Fibroblast of lung (primary cell): ENCODE measurements at regions not wholly inside any gene's neighbourhood (a gene's known extent, or its start where the extent isn't known, plus 50 kb on each side); places are given as distances from the start of the nearest gene placed in this dataset.

Source experiments
- DNase-seq, 2 donors: peaks; one replicate each; pipeline versions ENCODE4 v3.0.0 to v3.0.0-alpha.2; 2010; ENCODE audit warnings: low read depth in 2 of 2
- H2AFZ ChIP-seq: 2 replicates; pipeline ENCODE4 v1.5.1; 2012; ENCODE audit warnings: low read length, control low read depth, inconsistent platforms
- H3K27ac ChIP-seq: 2 replicates; pipeline ENCODE4 v1.5.1; 2011; ENCODE audit warnings: low read length, control low read depth; ENCODE audit not compliant: insufficient read depth
- H3K27me3 ChIP-seq: 2 replicates; pipeline ENCODE4 v1.5.1; 2011; ENCODE audit warnings: mild to moderate bottlenecking, low read length; ENCODE audit not compliant: control insufficient read depth, insufficient read depth
- H3K36me3 ChIP-seq: 2 replicates; pipeline ENCODE4 v1.5.1; 2011; ENCODE audit warnings: low read length; ENCODE audit not compliant: control insufficient read depth, insufficient read depth
- H3K4me1 ChIP-seq: 2 replicates; pipeline ENCODE4 v1.5.1; 2011; ENCODE audit warnings: low read length; ENCODE audit not compliant: control insufficient read depth, insufficient read depth; ENCODE audit errors: extremely low read depth
- H3K4me2 ChIP-seq: 2 replicates; pipeline ENCODE4 v1.5.1; 2011; ENCODE audit warnings: low read length, control low read depth; ENCODE audit not compliant: insufficient read depth; ENCODE audit errors: extremely low read depth
- H3K4me3 ChIP-seq, 4 experiments: fragments of 200-600 bp in 1 of 4; sonication (generic) in 1 of 4; replicated peaks in 1 of 4; 2 replicates each; pipeline ENCODE4 v1.5.1; 2011 to 2016; ENCODE audit warnings: low read length in 4 of 4, low read depth in 3 of 4, mild to moderate bottlenecking in 3 of 4, control low read depth in 2 of 4, inconsistent platforms in 1 of 4, mixed read lengths in 1 of 4; ENCODE audit not compliant: insufficient read depth in 1 of 4; ENCODE audit errors: control extremely low read depth in 1 of 4
- H3K79me2 ChIP-seq: 2 replicates; pipeline ENCODE4 v1.5.1; 2012; ENCODE audit warnings: mild to moderate bottlenecking, low read length, inconsistent platforms; ENCODE audit not compliant: control insufficient read depth, insufficient read depth
- H3K9ac ChIP-seq: 2 replicates; pipeline ENCODE4 v1.5.1; 2011; ENCODE audit warnings: mild to moderate bottlenecking, low read length, control low read depth; ENCODE audit not compliant: insufficient read depth
- H3K9me3 ChIP-seq: 2 replicates; pipeline ENCODE4 v1.5.1; 2012; ENCODE audit warnings: low read depth, low read length; ENCODE audit not compliant: control insufficient read depth, insufficient read depth
- H4K20me1 ChIP-seq: 2 replicates; pipeline ENCODE4 v1.5.1; 2011; ENCODE audit warnings: low read length; ENCODE audit not compliant: control insufficient read depth, insufficient read depth; ENCODE audit errors: extremely low read depth
- CTCF ChIP-seq, 2 donors: IDR thresholded peaks in 1 of 2; conservative IDR thresholded peaks in 1 of 2; 1 replicate in 1 of 2; 2 replicates in 1 of 2; pipeline ENCODE4 v1.5.1; 2011 to 2012; ENCODE audit warnings: low read length in 2 of 2, control low read depth in 1 of 2, inconsistent platforms in 1 of 2, low read depth in 1 of 2, mild to moderate bottlenecking in 1 of 2
- EZH2 ChIP-seq: IDR thresholded peaks from 2 replicates; pipeline ENCODE4 v1.5.1; 2012; ENCODE audit warnings: low read length, control low read depth, mild to moderate bottlenecking; ENCODE audit errors: missing control alignments

- peaks cover 2% of the 10 kb centered on the region for H3K4me1 ChIP-seq
- no peak overlapping the region for H3K4me3 ChIP-seq
- H3K79me2 ChIP-seq: no peaks in the 10 kb centered on the region
- H3K4me2 ChIP-seq: peak overlapping the region; percentile 16
- H4K20me1 ChIP-seq: no peaks in the 10 kb centered on the region
- no peaks in the 10 kb centered on the region for H3K27me3 ChIP-seq
- H3K36me3 ChIP-seq: no peaks in the 10 kb centered on the region
- peak; percentile 29 to 77 for DNase-seq
- TF ChIP-seq EZH2: no peak
- no peak for TF ChIP-seq CTCF (conservative IDR thresholded peaks at IDR 0.05 in 1 of 2, IDR thresholded peaks at IDR 0.05 in 1 of 2; ENCODE audit: low read depth in 1 of 2, low read length in 2 of 2)
- no peak overlapping the region for H3K27ac ChIP-seq
- H2AFZ ChIP-seq: no peak overlapping the region
- H3K9ac ChIP-seq: no peak overlapping the region
- H3K9me3 ChIP-seq: no peaks in the 10 kb centered on the region
Observed at GRCh38 chr14:89660166-89660565, 243.1 kb upstream of the FOXN3 start.

GRCh38 chr14:89658977-89659670 is 242.1 kb upstream of the FOXN3 start:
- no peaks in the 10 kb centered on the region for H3K36me3 ChIP-seq
- no peaks in the 10 kb centered on the region for H3K79me2 ChIP-seq
- no peak overlapping the region for H3K9ac ChIP-seq
- H4K20me1 ChIP-seq: no peaks in the 10 kb centered on the region
- TF ChIP-seq CTCF (conservative IDR thresholded peaks at IDR 0.05 in 1 of 2, IDR thresholded peaks at IDR 0.05 in 1 of 2; ENCODE audit: low read depth in 1 of 2, low read length in 2 of 2): no peak
- no peak for TF ChIP-seq EZH2
- no peak overlapping the region for H3K4me2 ChIP-seq
- no peak for DNase-seq
- H3K9me3 ChIP-seq: no peaks in the 10 kb centered on the region
- H3K4me1 ChIP-seq: peaks cover 2% of the 10 kb centered on the region
- H3K27ac ChIP-seq: no peak overlapping the region
- no peaks in the 10 kb centered on the region for H3K27me3 ChIP-seq
- H3K4me3 ChIP-seq: no peak overlapping the region
- H2AFZ ChIP-seq: peak overlapping the region; percentile 19

GRCh38 chr14:89657014-89657413 is 240.0 kb upstream of the FOXN3 start:
- no peak overlapping the region for H3K9ac ChIP-seq
- H3K9me3 ChIP-seq: no peaks in the 10 kb centered on the region
- H2AFZ ChIP-seq: no peak overlapping the region
- H4K20me1 ChIP-seq: no peaks in the 10 kb centered on the region
- H3K4me1 ChIP-seq: peaks cover 2% of the 10 kb centered on the region
- TF ChIP-seq CTCF (conservative IDR thresholded peaks at IDR 0.05 in 1 of 2, IDR thresholded peaks at IDR 0.05 in 1 of 2; ENCODE audit: low read depth in 1 of 2, low read length in 2 of 2) (no peak), EZH2 (no peak)
- no peak for DNase-seq
- no peaks in the 10 kb centered on the region for H3K36me3 ChIP-seq
- H3K27me3 ChIP-seq: no peaks in the 10 kb centered on the region
- H3K27ac ChIP-seq: no peak overlapping the region
- no peak overlapping the region for H3K4me2 ChIP-seq
- no peak overlapping the region for H3K4me3 ChIP-seq
- H3K79me2 ChIP-seq: no peaks in the 10 kb centered on the region
